Amygdala (tissue), 56 donors: ENCODE measurements at regions not wholly inside any gene's neighbourhood (a gene's known extent, or its start where the extent isn't known, plus 50 kb on each side); places are given as distances from the start of the nearest gene placed in this dataset.

Experiments used
- DNase-seq, 56 donors: peaks; one replicate each; lab custom pipeline; 2025; lab: John Stamatoyannopoulos, UW

DNA sequence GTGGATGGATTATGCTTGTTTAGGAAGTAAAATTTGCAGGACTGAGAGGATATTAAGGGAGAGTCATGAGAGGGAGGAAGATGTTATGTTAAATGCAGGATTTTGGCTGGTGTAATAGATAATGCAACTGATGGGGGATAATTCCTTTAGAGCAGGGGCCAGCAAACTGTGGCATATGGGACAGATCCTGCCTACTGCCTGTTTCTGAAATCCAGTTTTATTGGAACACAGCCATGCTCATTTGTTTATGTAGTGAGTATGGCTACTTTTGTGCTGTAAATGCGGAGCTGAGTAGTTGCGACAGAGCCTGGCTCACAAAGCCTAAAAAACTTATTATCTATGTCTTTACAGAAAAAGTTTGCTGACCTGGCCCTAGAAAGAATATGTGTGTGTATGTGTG lies 66.6 kb upstream of the MPPED2 start:
- DNase-seq: no peak

GRCh38 chr11:30650266-30650665 lies 64.1 kb upstream of the MPPED2 start:
- no peak for DNase-seq
